Left forelimb (tissue), 1 donor: ENCODE measurements at regions not wholly inside any gene's neighbourhood (a gene's known extent, or its start where the extent isn't known, plus 50 kb on each side); places are given as distances from the start of the nearest gene placed in this dataset.
A peak's percentile ranks its signal among the peaks of the same experiment; 100 is the strongest.
"Not testable (repeated sequence)": the region's sequence is repeated elsewhere in the genome, so short reads cannot be mapped to it uniquely, and the experiment has no call there.

Experiments used
- DNase-seq: peaks from one replicate; pipeline ENCODE4 v3.0.0-alpha.2; 2018; ENCODE audit warnings: low spot score

DNA sequence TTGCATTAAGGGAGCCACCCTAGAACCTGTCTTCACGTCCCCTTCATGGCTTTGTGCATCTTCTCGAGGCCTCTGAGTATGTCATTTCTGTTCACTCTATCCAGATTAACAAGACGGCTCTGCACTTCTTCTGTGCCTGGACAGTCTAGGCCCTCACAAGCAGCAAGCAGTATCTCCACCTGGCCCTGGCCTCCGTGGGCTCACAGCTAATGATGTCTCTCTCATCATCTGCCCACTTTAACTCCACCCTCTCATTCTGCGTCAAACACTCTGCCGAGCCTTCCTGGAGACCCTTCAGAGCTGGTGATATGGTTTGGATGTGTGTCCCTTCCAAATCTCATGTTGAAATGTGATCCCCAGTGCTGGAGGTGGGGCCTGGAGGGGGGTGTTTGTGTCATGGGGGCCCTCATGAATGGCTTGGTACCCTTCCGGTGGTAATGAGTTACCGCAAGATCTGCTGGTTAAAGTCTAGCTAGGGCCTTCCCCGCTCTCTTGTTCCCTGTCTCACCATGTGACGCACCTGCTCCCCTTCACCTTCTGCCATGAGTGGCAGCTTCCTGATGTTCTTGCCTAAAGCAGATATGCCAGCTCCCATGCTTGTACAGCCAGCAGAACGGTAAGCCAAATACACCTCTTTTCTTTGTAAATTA lies 132.5 kb upstream of the ID2 start:
- peak; percentile 33 for DNase-seq

DNA sequence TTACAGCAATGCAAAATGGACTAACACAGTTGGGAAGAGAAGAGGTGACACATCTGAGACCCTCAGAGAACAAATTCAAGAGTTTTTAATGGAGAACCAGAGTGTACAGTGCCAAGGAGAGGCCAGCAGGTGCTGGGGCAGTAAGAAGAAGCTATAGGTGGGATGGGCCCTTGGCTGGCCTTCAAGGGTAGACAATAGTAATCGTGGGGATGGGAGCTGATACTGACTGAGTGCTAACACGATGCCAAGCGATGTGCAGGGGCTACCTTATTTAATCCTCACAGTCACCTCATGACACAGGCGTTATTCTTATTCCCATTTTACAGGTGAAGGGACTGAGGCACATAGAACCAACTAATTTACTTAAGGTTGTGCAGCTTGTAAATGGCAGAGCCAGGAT lies 131.9 kb upstream of the ID2 start:
- DNase-seq: peak; percentile 53

DNA sequence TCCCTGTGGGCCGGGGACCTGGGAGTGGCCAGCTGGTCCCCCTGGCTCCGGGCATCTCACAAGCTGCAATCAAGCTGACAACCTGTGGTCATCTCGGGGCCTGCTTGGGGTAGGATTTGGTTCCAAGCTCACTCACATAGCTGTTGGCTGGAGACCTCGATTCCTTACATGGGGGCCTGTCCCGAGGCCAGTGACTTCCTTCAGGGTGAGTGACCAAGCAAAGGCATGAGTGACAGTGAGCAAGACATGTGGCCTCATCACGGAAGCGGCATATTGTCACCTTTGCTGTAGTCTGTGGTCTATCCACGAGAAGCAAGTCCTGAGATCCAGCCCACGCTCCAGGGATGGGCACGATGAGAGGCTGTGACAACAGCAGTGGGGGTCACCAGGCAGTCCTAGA lies 131.4 kb upstream of the ID2 start:
- DNase-seq: peak; percentile 38

DNA sequence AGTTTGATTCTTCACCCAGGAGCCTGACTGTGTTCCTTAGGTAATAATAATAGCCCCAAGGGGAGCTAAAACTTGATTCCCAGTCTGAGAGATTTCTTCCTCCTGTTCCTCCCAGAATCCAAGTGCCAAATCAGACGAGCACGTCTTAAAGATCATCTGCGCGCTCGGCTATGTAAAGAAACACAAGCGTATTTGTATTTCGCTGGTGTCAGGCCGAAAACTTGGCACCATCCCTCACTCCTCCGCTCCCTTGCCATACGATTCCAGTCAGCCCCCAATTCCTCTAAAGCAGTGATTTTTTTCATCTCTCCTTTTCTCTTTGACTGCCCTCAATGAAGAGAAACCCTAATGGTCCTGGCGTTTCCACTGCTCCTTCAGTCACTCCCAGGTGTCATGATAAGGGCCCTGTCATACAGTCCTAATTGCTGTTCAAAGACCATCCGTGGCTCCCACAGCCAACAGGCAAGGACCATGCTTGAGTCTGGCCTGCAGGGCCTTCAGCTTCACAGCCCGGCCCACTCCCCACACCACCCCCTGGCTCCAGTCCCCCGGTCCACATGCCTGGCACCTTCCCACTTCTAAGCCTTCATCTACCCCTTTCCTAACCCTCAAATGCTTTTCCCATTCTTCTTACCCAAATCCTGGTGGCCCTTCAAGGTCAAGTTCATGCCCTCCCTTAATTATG lies 130.8 kb upstream of the ID2 start:
- peak; percentile 53 for DNase-seq

DNA sequence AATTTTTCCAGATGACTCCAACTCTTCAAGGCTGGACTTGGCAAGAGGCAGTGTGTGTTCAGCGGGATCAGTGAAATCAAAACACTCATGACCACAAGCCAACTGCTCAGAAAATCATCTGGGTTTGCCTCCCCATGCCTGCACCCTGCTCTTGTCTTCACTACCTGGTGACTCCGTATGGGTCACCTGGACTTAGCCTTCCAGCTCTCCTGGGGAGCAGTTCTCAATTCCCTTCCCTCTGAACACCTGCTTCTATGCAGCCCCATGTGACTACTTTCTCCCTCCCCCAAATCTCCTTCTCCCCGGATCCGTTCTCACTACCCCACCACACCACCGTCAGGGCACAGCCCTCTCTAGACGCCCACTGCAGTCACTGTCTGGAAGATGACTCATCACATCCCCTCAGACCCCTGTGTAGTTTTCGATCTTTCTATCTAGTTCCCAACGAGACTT lies 130.2 kb upstream of the ID2 start:
- peak; percentile 56 for DNase-seq

DNA sequence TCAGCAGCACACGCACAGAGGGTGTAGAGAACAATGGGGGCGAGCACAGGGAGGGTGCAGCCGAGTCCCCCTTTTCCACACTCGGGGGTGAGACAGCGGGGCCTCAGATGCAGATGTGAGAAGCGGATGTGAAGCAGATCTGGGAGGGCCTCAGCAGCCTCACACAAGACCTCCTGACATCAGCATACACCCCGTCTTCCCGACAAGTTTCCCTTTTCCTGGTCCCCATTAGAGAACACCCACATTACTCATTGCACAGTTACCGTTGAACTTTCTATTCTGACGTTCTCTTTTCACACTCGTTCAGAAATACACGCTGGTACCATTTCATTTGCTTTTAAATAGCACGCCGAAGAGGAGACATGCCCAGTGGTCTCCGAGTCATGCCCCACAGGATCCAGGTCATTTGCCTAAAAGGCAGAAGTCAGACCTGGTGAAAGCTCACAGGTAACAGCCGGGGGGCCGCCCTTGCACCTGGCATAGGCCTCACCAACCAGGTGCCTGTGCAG lies 129.5 kb upstream of the ID2 start:
- peak; percentile 40 for DNase-seq

DNA sequence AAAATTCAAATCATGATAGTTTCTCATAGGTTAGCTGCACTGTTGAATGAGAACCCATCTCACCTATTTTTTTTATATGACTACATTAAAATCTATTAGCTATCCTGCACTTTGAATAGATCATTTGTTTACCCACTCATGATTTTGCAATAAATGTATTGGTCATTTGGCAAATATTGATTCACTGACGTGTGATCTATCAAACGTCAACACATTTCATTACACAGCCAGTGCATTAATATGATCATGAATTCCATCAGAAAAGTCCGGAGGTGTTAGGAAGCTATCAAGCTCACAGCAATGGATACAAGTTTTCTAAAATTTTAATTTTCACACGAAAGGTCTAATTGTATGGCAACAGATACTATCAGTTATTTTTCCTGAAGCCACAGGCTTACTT lies 128.2 kb upstream of the ID2 start:
- DNase-seq: no peak

DNA sequence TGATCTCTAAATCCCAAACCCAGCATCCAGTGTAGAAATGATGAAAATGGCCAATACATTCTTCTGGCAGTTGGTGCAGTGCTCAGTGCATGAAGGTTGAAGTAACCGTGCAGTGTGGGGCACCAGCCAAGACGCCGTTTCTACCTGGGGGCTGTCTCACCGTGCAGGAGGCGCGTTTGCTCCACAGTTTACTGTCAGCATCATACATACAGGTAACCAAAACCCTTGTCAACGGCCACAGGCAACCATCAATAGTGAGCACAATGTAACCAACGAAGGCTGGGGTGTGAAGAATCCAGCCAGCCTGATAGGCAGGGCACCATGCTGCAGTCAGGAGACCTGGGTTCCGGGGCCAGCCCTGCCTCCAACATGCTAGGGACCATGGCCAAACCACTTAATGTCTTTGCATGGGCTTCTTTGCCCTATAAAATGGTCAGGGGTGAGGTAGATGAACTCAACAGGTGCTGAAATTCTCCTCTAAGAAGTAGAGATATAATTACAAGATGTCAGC lies 127.5 kb upstream of the ID2 start:
- peak; percentile 37 for DNase-seq

DNA sequence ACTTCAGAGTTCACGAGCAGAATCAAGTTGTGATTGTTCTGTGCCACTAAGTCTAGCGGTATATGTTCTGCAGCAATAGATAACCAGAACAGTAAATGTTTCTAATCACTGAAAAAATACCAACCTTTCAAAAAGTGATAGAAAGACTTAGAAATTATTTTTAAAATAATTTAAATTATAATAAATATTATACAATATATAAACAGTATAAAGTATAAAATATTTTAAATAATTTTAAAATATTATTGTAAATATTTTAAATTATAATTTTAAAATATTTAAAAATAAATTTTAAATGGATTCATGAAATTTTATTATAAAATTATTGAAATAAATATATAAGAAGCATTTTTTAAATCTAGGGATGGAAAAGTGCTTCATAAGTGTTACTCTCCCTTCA lies 126.3 kb upstream of the ID2 start:
- no peak for DNase-seq

DNA sequence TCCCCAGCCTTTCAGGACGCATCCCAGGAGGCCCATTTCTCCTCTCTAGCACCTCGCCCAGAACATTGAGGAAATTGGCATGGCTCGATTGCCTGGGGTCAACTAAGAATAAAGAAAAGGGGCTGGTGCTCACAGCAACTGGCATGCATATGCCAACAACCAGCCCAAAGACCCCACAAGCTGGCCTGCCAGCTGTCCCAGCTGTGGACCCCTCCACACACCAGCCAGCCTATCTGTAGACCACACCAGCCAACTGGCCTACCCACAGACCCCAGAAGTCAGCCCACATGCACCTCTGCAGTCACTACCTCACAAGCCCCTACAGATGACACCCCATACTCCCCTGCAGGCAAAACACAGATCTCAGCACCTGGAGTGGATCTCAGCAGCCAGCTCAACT lies 123.8 kb upstream of the ID2 start:
- peak; percentile 18 for DNase-seq

DNA sequence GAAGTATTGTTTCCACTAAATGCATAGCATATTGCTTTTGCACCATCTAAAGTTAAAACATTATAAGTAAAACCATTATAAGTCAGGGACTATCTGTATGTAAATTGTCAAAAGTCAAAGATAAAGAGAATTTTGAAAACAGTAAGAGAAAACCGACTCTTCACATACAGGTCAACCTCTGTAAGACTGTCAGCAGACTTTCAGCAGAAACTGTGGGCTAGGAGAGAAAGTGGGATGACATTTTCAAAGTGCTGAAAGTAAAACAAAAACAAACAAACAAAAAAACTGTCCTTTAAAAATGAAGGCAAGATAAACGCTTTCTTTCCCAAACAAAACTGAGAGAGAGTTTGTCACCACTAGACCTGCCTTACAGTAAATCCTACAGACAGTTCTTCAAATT lies 122.9 kb upstream of the ID2 start:
- DNase-seq: no peak

DNA sequence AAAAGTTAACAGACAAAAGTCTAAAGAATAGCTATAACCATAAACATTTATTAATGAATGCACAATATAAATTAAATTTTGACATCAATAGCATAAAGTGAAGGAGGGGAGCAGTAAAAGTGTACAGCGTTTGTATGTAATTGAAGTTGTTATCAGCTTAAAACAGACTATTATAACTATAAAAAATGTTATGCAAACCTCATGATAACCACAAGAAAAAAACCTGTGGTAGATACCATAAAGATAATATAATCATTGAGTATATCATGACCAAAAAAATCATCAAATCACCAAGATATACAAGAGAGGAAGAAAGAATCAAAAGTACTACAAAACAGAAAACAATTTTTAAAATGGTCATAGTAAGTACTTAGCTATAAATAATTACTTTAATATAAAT lies 122.1 kb upstream of the ID2 start:
- no peak for DNase-seq

DNA sequence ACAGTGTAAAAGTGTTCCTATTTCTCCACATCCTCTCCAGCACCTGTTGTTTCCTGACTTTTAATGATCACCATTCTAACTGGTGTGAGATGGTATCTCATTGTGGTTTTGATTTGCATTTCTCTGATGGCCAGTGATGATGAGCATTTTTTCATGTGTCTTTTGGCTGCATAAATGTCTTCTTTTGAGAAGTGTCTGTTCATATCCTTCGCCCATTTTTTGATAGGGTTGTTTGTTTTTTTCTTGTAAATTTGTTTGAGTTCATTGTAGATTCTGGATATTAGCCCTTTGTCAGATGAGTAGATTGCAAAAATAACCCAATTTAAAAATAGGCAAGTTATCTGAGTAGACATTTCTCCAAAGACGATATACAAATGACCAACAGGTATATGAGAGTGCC lies 120.2 kb upstream of the ID2 start:
- DNase-seq: not testable (repeated sequence)

DNA sequence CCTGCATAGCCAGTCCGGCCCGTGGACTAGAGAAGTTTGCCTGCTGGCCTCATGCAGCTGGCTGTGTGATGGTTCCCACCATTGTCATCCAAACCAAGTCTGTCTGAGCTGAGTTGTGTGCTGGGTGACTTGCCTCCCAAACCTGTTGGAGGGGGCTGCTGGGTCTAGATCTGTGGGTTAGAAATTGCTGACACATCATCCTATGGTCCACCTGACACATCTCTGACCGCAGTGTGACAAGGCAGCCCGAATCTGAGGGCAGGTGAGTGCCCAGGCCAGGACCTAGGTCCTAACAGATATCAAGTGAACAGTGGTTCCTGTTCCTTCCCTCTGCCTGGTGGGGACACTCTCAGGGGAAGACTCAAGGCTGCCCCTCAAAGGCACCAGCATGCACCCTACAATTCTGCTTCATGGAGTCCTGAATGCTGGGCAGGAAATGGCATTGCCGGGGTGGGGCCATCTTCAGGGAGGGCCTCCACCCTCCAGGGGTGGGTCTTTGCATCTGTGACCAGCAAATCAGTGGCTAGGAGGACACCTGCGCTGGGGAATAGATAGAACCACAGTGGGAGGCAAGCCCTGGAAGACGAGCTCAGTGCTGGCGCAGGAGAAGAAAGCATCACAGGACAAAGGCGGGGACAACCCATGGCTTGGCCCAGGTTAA lies 117.9 kb upstream of the ID2 start:
- peak; percentile 28 for DNase-seq

DNA sequence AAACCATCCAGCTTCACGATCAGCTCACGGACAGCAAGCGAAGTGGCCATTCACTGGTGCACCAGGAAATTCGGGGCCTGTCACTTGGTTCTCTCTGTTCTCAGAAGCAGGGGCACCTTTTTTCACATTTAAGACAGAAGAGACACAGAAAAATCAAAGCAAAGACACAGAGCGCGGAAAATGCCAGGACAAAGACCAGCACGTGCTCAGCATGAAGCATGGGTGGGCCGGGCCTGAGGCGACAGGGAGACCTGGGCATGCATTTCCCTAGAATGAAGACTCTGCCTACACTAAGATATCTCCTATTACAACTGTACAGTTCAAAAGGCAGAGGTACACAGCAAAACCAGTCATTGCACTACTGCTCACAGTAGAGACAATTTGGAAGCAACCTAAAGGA lies 117.4 kb upstream of the ID2 start:
- DNase-seq: no peak

DNA sequence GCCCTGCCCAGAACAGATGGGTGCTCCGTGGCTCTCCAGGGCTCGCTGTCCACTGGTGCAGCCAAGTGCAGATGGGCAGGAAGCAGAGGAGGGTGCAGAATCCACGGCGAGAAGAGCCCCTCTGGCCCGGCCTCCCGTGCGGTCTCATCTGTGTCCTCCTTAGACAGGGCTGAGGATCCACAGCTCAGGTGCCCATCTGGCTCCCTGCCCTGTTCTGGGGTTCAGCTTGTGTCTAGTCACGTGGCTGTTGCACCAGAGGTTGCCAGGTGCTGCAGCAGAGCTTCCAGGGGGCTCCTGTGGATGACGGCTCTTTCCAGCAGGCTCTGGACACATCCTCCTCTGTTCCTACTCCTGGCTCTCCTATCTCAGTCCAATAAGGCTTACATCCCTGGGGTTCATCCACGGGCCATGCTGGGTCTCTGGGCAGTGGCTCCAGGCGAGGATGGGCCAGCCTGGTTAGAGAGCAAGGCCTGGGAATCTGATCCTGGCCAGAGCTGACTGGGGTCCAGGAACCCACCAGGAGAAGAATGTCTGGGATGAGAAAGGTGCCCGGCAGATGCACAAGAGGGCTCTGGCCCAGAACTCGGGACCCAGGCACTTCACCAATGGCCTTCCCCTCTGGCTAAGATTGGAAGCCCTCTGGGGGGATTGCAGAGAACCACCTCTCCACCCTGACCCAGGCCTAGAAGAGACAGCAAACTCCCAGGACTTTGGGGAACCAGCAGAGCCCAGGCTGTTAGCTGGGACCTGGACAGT lies 116.3 kb upstream of the ID2 start:
- DNase-seq: peak; percentile 57

DNA sequence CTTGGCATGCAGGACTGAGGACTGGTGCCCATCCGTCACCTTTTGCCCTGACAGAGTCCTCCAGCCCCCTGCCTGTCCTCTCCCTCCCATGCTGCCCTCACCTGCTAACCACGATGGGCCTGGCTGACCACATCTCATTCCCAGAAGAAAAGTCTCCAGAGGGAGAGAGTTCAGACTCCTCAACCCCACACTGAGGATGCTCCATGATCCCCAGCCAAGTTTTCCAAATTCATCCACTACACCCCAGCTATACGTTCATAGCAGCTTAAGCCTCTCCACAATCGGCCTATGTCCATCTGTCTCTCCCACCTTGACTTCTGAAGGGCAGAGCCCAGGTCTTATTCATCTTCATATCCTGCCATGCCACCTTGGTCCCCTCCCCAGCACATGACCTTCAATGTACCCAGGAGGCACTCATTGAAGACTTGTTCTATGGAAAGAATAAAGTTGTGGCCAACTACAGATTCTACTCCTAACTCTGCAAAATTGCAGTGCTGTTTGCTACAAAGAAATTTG lies 115.6 kb upstream of the ID2 start:
- DNase-seq: peak; percentile 18

DNA sequence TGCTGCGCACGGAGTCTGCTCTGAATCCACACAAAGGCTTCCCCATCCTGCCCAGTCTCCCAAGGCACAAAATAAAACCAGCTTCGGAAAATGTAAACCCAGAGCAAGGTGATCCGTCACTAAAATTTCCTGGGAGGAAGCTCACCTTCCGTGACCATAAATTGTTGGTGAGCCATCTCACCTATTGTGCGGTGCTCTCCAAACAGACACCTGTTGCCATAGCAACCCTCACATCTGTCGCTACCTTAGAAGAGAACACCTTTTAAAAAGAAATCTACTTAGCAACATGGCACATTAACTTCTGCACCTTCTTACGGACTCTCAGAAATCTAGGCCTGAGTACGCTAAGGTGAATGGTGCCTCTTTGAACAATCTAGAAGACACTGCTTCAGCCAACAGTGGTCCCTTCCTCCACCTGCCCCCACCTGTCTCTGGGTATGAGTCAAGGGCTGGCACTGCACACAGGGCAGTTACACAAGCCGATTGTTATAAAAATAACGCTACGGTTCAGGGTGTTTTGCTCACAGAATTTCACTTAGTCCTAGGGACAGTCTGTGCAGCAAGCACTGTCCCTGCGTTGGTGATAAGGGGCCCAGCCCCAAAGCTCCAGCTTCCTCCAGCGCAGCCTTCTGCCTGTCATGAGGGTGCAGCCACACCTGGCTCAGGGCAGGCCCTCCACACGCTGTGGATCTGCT lies 114.9 kb upstream of the ID2 start:
- DNase-seq: peak; percentile 15

DNA sequence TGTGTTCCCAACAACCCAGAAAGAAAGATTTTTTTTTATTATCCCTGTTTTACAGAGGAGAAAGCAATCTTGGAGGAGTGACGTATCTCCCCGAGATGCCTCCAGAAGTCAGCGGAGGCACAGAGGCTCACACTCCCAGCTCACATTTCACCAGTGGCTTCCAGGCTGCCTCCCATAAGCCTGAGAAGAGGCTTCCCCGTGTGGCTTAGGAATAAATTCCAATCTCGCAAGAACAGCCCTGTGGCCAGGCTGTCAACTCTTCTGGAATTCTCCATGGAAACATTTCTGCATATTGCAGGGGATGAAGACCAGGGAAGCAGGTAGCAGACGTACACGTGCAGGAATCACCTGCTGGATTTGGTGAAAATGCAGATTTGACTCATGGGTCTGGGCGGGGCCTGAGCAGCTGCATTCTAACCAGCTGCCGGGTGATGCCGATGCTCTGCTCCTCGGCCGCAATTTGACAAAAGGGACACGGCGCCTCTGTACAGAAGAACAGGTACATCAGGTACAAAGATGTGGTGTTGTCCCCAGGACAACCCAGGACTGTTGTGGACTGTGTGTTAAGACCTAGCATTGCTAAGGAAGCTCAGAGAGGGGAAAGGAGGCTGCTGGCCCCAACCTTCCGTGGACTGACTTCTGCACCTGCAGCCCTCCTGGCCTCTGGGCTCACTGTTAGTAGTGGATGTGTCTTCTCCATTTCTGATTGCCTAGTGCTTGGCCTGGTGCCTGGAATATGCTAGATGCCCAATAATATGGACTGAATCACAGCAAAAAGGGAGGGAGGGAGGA lies 114.2 kb upstream of the ID2 start:
- peak; percentile 51 for DNase-seq

DNA sequence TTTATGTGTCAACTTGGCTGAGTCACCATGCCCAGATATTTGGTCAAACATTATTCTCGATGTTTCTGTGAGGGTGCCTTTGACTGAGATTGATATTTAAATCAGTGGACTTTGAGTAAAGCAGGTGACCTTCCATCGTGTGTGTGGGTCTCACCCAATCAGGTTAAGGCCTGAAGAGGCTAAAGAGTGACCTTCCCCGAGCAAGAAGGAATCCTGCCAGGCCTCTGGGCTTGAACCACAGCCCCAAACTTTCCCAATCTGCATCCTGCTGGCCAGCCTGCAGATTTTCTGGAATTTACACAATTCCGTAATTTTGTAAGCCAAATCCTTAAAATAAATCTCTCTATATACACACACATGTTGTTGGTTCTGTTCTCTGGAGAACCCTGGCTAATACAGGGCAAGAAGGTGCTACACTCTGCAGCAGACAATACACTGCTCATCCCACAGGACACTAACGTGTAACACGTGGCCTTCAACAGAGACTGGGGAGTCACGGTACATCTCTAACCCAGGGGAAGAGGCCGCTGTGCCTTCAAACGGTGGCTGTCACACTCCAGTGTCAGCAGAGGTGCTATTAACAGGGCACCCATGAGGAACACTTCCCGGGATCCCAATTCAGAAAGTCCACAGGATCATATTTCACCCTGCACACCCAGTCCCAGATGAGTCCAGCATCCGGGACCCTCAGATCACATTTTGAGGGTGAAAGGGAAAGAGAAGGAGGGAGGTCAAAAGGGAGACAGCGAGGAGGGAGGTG lies 113.1 kb upstream of the ID2 start:
- DNase-seq: peak; percentile 57
